DMS153 (cell line): ENCODE measurements at regions not wholly inside any gene's neighbourhood (a gene's known extent, or its start where the extent isn't known, plus 50 kb on each side); places are given as distances from the start of the nearest gene placed in this dataset.

ENCODE experiments used
- DNase-seq: peaks from one replicate; lab custom pipeline; 2025; lab: John Stamatoyannopoulos, UW

DNA sequence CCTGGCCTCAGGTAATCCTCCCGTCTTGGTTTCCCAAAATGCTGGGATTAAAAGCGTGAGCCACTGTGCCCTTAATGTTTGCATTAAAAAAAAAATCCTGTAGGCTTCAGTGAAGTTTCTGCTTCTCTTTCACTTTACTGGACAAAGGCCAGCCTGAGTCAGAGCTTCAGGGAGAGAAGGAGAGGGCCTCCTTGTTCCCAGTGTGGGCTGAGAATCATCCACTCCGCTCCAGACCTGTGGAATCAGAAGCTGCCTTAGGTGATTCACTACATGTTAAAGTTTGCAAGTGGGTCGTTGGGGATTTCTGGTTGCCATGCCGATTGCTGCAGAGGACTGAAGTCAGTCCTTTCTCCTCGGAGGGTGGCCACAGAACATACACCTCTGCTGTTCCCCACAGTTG, 113.3 kb upstream of the EEF1E1 start:
- no peak for DNase-seq

DNA sequence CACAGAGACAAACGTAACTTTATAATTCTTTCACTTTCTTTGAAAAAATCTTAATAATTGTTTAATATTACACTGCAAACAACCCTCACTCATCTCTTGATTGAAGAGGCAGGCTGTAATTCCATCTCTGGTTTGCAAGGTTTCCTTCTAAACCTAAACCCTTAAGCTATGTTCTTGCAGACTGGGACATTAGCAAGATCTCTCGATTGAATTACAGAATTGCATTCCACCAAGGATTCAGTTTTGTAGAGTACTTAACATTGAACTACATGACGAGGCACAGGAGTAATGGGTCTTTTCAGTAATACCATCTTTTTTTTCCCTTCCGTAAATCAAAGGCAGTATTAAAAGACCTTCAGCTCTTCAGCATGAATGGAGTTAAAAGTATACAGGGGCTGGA, 111.6 kb upstream of the EEF1E1 start:
- no peak for DNase-seq

DNA sequence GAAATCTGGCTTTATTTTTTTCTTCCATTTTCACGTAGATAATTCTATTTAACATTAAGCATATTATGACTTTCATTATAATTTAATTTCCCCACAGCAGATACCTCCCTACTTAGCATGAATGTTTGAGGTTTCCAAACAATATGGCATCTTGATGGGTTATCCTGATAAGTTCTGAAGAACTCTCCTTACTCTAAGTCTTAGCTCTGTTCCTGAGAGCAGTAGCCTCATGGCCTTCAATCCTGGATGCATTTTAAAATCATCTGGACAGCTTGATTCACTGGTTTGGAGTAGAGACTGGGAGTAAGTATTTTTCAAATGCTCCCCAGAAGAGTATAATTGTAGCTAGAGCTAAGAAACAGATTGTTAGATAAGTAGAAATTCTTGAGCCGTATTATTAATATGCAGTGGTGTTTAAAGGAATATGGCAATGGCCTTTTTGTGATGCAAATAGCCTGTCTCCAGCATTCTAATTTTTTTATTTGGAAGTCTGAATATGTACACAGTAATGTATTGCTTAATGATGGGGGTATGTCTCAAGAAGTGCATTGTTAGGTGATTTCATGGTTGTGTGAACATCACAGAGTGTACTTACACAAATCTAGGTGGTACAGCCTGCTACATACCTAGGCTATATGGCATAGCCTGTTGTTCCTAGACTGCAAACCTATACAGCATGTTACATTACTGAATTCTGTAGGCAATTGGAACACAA, 110.5 kb upstream of the EEF1E1 start:
- no peak for DNase-seq

DNA sequence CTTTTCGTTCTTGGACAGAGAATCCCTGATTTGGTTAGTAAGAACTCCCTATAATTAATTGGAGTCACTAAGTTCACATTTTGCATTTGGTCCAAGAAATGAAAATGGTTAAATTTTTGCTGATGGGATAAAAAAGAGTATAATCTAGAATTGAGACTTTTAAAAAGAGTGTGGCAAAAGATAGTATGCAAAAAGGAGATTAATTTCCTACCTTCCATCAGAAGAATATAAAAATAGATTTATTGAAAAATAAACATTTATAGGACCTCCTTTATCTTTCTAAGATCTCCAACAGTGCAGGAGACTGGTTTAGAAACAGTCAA, 105.5 kb upstream of the EEF1E1 start:
- DNase-seq, result no peak

DNA sequence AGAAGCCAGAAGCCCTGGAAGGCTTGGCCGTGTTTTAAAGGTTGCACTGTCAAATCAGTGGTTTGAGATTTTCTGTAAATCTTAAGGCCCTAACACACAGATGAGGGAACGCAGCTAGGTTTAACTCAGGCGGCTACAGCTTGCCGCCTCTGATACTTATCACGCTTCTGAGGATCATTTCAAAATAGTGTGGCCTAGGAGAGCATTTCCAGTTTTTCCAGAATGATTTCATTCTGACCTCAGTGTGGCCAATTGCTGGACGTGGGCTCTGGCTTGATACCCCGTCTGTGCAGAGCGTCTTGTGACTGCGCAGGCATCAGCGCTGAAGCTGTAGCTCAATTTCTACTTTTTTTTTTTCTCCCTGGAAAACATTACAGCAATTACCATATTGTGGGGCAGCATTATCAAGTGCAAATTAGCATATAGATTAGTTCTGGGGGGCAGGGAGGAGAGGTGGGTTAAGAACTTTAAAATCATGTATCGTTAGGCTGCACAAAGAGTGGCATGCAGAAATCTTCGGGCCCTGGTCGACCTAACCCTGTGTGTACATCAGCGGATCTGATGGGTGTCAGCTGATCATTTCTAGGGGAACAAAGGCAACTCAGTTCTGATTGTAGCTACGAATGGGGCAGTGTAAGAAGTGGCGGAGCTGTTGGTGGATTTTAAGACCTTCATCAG, 105.0 kb upstream of the EEF1E1 start:
- no peak for DNase-seq

DNA sequence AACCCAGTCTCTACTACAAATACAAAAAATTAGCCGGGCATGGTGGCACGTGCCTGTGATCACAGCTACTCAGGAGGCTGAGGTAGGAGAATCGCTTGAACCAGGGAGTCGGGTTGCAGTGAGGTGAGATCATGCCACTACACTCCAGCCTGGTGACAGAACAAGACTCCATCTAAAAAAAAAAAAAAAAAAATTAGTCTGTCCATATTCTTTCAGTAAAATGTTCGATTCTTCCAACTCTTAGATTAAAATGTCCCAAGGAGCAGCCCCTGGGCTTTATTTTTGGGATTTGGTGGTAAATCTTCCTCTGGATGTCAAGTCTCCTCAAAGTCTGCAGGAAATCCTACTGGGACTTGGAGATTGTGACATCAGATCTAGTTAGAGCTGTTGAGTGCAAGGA, 101.0 kb upstream of the EEF1E1 start:
- DNase-seq, result no peak

DNA sequence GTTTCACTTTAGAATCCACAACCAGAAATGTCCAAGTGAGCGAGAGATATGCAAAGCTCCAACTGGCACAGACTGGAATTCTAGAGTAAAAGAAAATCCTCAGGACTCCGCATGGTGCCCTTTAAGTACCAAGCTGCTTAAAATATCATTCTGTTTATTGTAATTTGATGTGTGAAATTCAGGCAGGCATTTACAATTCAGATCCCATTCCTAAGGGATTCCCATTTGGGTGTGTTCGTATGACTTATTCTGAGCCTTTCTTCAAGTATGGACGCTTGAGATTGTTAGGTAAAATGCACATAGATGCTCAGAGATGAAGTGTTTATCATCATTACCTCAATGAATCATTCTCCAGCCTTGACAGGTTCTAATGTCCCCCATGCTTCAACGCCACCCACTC, 99.3 kb upstream of the EEF1E1 start:
- no peak for DNase-seq

DNA sequence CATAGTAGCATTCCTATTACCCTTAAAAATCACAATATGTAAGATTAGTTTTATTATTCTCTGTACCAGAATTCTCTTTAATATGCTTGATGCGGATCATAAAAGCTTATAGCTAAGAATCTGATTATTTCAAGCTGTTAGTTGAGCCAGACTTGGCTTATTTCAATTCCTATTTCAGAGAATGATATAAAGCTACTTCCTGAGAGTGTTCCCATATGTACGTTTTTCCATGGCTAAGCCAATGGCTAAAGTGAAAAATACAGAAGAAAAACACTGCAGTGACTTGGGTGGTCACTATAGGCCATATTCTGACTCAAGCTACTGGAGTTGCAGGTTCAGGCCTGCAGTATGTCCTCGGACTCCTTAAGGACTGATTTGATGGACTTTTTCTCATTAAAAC, 97.9 kb upstream of the EEF1E1 start:
- no peak for DNase-seq

DNA sequence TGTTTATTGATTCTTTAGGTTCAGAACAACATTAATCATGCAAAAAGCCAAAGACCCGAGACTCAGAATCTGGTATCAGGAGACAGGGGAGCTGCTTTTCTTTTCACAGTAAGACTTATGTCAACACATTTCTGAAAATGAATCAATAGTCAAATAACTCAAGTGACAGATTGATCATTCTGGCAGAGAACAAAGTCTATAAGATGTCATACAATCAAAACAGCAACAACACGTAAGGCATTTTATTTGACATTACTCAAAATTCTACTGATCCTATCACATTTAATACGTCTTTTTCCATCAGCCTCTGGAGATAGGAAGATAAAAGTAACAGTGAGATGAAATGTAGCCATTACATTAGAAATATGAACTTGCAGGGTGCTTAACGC, 93.4 kb upstream of the EEF1E1 start:
- DNase-seq, result no peak

DNA sequence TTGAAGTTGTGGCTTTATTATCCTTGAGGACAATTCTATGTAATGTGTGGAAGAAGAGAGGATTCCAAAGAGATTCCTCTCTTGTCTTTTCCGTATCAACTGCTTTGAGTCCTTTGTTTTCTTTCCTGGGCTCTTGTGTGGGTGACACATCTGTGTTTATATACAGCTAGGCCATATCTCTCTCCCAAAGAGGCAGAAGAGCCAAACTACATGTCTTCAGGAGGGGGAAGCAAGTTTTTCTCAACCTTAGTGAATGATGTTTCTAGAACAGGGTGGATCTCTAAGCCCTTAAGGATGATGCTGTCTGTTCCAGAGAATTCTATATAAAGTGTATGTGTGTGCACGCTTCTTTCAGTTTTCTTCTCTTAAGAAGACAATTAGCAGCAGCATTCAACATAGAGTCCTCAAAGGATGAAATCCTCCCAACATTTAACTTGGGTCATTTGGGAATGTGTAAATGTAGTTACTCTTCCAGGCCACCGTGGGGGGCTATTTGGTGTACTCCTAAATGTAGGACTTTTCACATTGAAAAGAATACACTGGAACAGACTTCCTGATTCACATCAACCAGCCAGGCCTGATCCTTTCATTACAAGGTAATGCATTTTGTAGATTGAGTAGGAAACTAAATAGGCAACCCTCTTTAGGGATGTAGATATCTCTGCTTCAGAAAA, 92.8 kb upstream of the EEF1E1 start:
- DNase-seq, result no peak

DNA sequence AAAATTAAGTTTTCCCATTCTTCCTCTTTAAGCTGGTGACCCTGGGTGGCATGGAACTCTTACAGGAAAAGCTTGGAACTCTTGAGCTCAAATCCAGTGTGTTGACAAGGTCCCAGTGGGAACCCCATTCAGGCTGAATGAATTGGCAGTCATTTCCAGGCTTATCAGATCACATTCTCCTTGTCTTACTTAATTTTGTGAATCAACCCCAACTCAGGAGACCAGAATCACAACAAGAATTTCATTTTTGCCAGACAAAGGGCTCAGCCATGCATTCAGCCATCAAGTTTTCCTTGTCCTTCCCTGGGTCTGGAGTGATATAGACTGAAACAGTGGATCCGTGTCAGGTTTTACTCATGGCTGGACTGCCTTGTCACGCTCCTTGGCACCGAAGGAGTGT, 92.1 kb upstream of the EEF1E1 start:
- no peak for DNase-seq

DNA sequence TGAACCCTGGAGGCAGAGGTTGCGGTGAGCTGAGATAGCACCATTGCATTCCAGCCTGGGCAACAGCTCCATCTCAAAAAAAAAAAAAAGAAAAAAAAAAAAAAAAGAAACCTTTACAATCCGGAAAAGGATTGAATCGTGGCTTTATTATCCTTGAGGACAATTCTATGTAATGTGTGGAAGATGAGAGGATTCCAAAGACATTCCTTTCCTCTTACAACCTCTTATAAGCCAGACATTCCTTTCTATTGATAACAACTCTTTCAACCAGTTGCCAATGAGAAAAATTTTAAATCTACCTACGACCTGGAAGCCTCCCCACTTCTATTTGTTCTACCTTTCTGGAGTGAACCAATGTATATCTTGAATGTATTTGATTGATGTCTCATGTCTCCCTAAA, 91.2 kb upstream of the EEF1E1 start:
- DNase-seq, result no peak

DNA sequence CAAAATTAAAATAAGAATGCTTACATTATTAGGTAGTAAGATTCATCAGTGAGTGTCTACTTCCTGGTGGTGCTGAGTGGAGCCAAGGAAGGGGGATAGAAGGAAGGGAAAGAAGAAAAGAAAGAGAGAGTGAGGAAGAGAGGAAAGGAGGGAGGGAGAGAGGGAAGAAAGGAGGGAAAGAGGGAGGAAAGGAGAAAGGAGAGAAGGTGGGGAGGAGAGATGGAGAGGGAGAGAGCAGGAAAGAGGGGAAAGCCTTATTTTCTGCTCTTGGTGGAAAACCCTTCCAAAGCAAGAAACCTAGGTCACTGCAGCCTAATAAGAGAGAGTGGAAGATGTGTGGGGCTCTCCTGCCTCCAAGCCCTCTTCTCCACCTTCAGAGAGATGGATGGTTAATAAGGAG, 90.2 kb upstream of the EEF1E1 start:
- DNase-seq, result no peak

DNA sequence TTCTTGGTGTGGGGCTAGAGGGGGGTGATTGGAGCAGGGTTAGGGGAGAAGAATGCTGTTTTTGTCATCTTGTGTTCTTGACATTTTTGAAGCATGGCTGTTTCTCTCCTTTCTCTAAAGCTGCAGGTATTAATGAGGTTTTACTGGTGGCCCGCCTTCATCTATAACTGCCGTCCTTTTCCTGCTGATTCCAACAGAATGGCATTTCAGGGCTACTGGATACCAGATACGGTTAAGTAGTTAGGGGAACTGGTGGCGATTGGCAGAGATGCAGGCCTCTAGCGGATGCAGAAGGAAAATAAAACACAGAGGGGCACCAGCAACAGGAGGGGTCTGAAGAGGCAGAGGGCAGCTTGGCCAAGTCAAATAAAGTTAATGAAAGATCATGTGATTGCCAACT, 89.7 kb upstream of the EEF1E1 start:
- no peak for DNase-seq

DNA sequence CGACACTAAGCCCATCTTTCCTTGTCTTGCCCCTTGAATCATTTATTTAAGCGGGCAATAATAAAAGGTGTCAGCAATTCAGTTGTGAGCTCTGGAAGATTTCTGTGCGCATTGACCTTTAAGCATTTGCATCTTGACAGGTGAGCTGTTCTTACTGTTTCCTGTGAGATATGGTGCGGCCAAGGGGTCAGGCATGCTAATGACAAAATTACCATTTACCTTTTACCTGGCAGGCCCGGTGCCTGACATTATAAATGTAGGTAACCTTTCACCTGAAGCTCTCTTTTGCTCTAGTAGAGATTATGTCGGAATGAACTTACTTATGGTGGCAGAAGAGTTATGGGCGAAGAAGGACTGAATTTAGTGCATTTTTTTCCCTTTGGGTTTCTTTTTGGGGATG, 89.3 kb upstream of the EEF1E1 start:
- DNase-seq, result no peak

DNA sequence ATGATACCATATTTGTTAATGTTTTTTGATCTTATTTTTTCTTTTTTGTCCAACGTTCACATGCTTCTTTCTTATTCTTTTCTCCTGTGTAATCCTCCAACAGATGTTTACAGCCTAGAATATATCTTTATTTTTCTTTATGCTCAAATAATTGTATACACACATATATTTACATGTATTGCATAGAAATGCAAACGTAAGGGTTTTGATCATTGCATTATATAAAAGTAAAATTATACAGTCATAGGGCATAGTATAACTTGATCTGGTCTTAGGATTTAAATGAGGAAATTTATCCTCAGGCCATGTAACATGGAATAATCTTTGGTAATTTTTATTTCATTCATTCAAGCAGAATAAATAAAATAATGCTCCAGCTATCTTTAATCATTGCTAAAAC, 84.9 kb upstream of the EEF1E1 start:
- DNase-seq, result no peak

DNA sequence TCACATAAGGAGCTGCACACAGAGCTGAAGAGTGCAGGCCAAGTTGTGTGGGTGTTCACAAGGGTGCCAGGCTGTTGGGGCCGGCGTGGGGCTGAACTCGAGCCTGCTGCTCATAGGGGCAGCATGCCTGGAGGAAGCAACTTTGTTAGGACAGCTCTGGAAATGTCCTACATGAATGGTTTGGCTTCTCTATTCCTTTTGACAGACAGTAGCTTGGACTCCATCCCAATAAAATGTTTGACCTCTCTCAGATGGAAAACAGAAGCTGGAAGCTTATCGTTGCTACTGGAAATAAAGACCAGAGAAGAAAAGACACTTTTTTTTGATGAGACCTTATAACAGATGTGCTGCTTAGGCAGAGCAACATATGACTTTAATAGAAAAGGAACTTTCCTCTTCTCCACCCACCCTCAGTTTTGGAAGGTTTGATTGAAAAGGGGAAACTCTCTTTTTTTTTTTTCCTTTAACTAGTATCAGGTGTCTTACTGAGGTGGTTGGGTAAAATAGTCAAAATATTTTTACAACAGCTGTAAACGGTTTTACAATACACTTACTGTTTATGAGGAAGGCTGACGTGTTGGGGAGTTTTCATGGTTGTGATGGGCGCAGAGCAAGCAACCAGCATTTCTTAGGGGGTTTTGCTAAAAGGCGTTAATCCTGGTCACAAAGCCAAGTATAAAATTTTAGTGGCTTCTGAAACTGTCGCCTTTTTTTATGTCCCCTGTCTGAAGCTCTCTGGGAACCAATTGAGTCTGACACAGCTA, 80.7 kb upstream of the EEF1E1 start:
- no peak for DNase-seq

DNA sequence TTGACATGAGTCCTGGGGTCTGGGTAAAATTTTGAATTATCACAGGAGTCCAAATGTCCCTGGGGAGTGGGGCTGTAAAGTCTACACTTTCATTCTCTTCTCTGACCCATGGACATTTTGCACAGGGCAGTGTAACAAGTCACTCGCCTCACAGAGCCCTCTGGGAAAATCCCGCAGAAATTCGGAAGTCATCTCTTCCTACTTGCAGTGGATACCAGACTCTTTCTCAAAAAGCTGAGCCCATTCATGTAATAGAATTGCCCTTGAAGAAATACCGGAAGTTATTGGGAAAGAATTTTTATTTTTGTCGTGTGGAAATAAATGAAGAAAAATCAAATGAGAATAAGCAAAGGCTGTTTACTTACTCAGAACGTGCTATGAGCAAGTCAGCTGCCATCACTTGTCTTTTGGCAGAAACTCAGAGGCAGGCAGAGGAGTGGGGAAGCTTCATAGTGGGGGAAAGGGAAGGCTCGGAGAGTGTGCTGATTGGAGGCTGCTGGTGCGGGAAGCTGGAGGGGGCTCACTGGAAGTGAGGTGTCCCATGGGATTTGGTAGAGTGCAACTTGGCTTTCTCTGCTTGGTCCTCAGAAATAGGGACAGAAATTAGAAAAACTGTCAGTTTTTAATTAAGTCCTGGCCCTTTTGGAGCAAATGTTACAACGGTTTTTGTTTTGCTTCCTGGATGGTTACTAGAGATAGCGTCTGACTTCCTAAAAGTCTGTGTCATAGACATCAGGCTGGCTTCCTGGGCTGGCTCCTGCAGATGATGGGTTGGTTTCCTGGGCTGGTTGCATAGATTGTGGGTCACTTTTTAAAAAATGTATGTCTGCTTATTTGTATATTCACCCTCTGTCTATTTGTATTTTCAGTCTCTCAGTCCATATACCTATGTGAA, 79.8 kb upstream of the EEF1E1 start:
- no peak for DNase-seq

DNA sequence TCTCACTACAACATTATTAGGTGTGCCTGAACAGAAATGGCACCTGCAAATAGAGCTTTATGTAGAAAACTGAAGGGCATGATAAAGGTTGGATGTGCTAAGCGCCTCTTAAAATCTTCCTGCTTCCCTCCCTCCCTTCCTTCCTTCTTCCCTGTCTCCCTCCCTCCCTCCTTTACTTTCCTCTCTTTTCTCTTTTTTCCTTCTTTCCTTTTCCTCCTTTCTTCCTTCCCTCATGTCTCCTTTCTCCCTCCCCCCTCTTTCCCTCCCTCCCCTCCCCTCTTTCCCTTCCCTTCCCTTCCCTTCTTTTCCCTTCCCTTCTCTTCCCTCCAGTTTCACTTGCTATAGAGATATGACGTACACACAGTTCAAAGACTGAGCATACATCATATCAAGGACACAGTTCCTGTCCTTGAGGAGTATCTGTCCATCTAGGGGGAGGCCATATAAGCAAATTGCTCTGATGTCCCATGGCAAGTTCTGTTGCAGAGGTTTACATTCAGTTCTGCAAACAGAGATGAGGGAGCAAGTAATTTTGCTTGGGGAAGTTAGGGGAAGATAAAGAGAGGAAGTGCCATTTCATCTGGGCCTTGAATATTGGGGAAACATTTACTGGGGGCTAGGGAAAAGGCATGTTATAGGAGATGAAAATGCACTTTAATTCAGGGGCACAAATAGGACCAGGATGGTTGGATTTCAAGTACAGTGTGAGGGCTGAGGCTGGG, 79.0 kb upstream of the EEF1E1 start:
- no peak for DNase-seq

DNA sequence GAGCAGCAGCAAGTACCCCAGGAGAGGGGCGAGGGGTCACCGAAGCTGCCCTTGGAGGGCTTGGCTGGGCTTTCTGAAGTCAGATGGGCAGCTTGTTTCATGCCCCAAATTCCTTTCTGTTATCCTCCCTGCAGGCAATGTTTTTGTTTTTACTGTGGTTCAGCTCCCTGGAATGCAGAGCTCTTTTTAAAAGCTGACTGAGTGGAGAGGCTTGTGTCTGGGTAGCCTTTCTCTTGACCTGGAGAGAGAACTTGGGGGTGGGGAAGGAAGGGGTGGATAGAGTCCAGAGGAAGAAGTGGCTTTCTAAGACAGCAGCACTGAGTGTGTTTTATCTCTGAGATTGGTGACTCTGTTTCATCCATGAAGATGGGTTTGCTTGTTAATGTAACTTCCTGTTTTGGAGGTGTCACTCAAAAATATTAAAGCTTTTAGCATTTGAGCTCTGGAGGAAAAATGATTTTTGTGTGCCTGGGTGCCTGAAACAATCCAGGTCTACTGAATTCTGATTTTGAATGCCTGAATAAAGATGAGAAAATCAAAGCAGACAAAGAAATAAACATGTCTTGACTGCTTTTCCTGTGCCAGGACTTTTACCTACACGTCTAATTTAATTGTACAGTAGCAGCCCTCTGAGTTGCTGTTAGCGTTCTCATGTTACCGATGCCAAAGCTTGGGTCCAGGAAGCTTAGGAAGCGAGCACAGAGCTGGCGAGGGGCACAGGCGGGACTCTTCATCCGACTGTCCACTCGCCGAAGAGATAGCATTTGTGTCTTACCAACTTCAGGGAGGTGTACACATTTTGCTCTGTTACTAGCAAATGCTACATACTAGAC, 78.2 kb upstream of the EEF1E1 start:
- no peak for DNase-seq
